ENCODE measurements at regions not wholly inside any gene's neighbourhood (a gene's known extent, or its start where the extent isn't known, plus 50 kb on each side); places are given as distances from the start of the nearest gene placed in this dataset.

DNA sequence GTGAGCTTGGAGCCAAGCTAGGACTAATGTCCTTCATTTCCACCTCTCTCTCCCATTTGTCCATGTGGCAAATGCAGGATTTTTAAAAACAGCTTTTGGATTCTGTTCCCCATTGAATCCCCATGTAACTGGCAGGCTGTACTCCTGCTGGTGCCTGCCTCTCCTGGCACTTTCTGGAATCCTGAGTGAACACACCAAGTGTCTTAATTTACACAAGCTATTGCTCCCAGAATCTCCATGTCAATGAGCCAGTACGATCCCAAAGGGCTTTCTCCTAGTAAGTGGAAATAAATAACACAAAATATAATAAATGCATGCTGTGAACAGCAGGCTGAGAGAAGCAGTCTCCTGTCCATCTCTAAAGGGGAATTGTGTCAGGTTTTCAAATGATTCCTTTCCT is 88.4 kb upstream of the WWC1 start:
- TF ChIP-seq, protein P1, sequence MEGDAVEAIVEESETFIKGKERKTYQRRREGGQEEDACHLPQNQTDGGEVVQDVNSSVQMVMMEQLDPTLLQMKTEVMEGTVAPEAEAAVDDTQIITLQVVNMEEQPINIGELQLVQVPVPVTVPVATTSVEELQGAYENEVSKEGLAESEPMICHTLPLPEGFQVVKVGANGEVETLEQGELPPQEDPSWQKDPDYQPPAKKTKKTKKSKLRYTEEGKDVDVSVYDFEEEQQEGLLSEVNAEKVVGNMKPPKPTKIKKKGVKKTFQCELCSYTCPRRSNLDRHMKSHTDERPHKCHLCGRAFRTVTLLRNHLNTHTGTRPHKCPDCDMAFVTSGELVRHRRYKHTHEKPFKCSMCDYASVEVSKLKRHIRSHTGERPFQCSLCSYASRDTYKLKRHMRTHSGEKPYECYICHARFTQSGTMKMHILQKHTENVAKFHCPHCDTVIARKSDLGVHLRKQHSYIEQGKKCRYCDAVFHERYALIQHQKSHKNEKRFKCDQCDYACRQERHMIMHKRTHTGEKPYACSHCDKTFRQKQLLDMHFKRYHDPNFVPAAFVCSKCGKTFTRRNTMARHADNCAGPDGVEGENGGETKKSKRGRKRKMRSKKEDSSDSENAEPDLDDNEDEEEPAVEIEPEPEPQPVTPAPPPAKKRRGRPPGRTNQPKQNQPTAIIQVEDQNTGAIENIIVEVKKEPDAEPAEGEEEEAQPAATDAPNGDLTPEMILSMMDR (IDR thresholded peaks at IDR 0.05; ENCODE audit: insufficient read depth, low read length, poor library complexity, severe bottlenecking) = no peak
- no peaks in the 10 kb centered on the region for H3K27me3 ChIP-seq (ENCODE audit: control insufficient read depth, insufficient read depth, low read length)
- H3K4me3 ChIP-seq (ENCODE audit: low read depth, low read length) = no peak overlapping the region
- no peak for DNase-seq (ENCODE audit: low read depth)
- no peaks in the 10 kb centered on the region for H3K36me3 ChIP-seq (ENCODE audit: control insufficient read depth, insufficient read depth, low read length)

DNA sequence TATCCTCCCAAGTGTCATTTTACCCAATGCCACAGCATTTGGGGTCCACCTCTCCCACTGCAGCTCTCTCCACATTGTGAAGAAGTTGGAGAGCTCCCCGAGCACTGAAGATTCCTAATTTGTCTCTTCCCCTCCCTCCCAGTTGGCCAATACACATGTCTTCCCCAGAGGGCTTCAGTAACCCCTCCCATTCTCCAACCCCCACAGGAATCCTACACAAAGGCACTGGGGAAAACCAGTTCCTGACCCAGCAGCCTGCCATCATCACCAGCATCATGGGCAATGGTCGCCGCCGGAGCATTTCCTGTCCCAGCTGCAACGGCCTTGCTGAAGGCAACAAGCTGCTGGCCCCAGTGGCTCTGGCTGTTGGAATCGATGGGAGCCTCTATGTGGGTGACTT is 87.3 kb upstream of the WWC1 start:
- no peak for DNase-seq (ENCODE audit: low read depth)
- Histone ChIP-seq H3K4me3 (ENCODE audit: low read depth, low read length) (no peak overlapping the region), H3K27me3 (ENCODE audit: control insufficient read depth, insufficient read depth, low read length) (no peaks in the 10 kb centered on the region), H3K36me3 (ENCODE audit: control insufficient read depth, insufficient read depth, low read length) (no peaks in the 10 kb centered on the region)
- TF ChIP-seq, protein P1 (IDR thresholded peaks at IDR 0.05; ENCODE audit: insufficient read depth, low read length, poor library complexity, severe bottlenecking) = no peak

DNA sequence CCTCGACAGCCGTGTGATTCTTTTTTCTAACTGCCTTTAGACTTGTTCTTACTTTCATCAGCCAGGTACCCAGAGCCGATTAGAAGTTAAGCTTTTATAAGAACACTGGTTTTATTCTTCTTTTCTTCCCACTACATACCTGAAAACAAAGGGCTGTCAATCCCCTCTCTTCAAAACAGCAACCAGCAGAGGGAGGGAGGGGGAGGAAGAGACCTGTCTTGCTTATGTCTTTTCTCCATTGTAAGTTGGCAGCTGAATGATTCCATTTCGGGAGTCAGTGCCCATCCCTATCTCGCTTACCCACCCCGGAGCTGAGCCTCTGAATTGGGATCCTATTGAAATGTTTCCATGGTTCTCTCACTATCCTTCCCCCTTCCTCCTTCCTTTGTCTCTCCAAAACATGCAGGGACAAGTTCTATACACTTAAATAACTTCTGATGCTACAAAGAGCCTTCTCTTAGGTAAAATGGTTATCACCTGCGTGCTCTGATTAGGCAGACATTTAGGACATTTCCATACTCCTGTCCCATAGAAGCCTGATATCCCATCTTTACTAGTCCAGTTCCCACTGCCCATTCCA is 83.9 kb upstream of the WWC1 start:
- no peaks in the 10 kb centered on the region for H3K36me3 ChIP-seq (ENCODE audit: control insufficient read depth, insufficient read depth, low read length)
- TF ChIP-seq, protein P1 (IDR thresholded peaks at IDR 0.05; ENCODE audit: insufficient read depth, low read length, poor library complexity, severe bottlenecking) = no peak
- H3K27me3 ChIP-seq (ENCODE audit: control insufficient read depth, insufficient read depth, low read length) = no peaks in the 10 kb centered on the region
- no peak overlapping the region for H3K4me3 ChIP-seq (ENCODE audit: low read depth, low read length)
- no peak for DNase-seq (ENCODE audit: low read depth)

DNA sequence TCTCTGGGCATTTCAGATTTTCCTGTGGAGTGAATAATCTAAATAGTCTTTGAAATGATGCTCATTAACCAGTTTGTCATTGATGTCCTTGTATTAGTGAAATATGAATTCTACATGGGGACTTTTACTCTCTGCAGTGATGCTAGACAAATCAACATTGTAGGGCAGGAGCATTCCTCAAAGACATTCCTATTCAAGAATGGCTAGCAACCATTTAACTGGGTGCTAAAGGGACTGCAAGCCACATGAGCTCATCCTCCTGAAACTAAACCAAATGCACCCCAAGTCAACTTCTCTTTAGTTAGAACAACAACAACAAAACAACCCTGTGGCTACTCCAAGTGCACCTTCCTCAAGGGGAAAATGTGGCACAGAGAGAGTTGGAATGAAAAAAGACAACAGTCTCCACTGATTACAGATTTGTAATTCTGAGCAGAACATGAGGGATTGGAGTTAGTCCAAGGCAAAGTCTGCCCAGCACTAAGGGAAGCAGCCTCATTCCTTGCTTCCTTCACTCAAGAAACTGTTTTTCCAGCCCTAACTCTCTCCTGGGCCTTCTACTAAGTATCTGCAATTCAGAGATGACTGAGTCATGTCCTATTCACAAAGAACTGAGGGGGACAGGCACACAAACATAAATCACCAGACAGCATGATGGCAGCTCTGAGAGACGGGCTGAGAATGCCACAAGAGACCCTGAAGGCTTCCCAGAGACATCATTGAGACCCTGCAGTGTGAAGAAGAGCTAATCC is 82.0 kb upstream of the WWC1 start:
- no peak for DNase-seq (ENCODE audit: low read depth)
- H3K27me3 ChIP-seq (ENCODE audit: control insufficient read depth, insufficient read depth, low read length) = no peaks in the 10 kb centered on the region
- H3K36me3 ChIP-seq (ENCODE audit: control insufficient read depth, insufficient read depth, low read length) = no peaks in the 10 kb centered on the region

DNA sequence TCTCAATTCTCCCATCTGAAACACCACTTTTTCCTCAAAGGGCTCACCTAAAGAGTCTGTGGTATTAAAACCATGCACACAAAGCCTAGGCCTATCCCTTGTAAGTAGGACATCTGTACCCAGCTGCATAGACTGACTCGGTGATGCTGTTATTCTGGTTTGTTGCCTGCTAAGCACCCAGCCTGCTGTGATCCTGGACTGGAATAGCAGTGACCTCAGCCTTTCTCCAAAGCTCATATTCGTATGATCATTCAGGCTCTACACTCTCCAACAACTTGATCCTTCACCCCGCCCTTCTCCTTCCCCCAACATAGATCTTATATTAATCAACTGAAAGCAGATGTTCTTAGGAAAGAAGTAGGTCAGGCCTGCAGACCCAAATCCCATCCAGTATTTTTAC is 81.4 kb upstream of the WWC1 start:
- DNase-seq (ENCODE audit: low read depth) = no peak
- TF ChIP-seq, protein P1 (IDR thresholded peaks at IDR 0.05; ENCODE audit: insufficient read depth, low read length, poor library complexity, severe bottlenecking) = no peak
- H3K36me3 ChIP-seq (ENCODE audit: control insufficient read depth, insufficient read depth, low read length) = no peaks in the 10 kb centered on the region
- H3K4me3 ChIP-seq (ENCODE audit: low read depth, low read length) = no peak overlapping the region
- H3K27me3 ChIP-seq (ENCODE audit: control insufficient read depth, insufficient read depth, low read length) = no peaks in the 10 kb centered on the region

More for the DNA sequence above, 82.0 kb upstream of the WWC1 start:
- TF ChIP-seq, protein P1 (IDR thresholded peaks at IDR 0.05; ENCODE audit: insufficient read depth, low read length, poor library complexity, severe bottlenecking) = no peak
- H3K4me3 ChIP-seq (ENCODE audit: low read depth, low read length) = no peak overlapping the region

DNA sequence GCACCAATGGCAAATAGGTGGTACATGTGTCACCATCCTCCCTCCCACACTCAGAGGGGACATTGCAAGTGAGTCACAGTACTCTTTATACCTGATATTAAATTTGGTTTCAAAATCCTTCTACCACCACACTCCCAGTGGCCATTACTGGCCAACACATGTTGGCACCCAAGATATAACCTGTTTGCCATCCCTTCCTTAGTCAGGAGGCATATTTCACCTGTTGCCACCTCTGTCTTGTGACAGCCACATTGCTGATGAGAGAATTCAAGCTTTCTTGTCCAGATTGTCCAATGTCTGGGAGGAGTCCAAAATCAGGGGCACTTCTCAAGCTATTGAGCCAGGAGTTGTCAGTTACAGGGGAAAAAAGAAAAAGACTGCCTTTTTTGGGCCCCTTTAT is 80.2 kb upstream of the WWC1 start:
- H3K36me3 ChIP-seq (ENCODE audit: control insufficient read depth, insufficient read depth, low read length) = no peaks in the 10 kb centered on the region
- no peak for DNase-seq (ENCODE audit: low read depth)
- TF ChIP-seq, protein P1 (IDR thresholded peaks at IDR 0.05; ENCODE audit: insufficient read depth, low read length, poor library complexity, severe bottlenecking) = no peak
- H3K27me3 ChIP-seq (ENCODE audit: control insufficient read depth, insufficient read depth, low read length) = no peaks in the 10 kb centered on the region
- H3K4me3 ChIP-seq (ENCODE audit: low read depth, low read length) = no peak overlapping the region

All from kidney epithelial cell (primary cell).